Naive thymus-derived CD8-positive, alpha-beta T cell (primary cell): ENCODE measurements at regions not wholly inside any gene's neighbourhood (a gene's known extent, or its start where the extent isn't known, plus 50 kb on each side); places are given as distances from the start of the nearest gene placed in this dataset.
A peak's percentile ranks its signal among the peaks of the same experiment; 100 is the strongest.

ENCODE experiments used
- ATAC-seq, 2 donors: fragments of 150-1000 bp; cut with Tn5 transposase in 1 of 2; sonication (Bioruptor Pico), chemical (Tn5 transposase) in 1 of 2; 1 replicate in 1 of 2; 2 replicates in 1 of 2; pipeline ENCODE4 v1.10.0; 2021; ENCODE audit warnings: mild to moderate bottlenecking in 2 of 2, moderate library complexity in 2 of 2
- POLR2A ChIA-PET: fragments of 350-600 bp; sonication (Branson Sonifier 250); formaldehyde crosslinking; loops from one replicate; lab custom pipeline; 2021; ENCODE audit warnings: antibody characterized with exemption; lab: Charles Lee
- DNase-seq, 10 donors: peaks; one replicate each; pipeline versions ENCODE4 v3.0.0 to v3.0.0-alpha.2; 2020 to 2022
- H3K27ac Mint-ChIP-seq, 10 donors: one replicate each; pipeline ENCODE4 v1.8.0; 2020 to 2022; ENCODE audit warnings: mild to moderate bottlenecking in 10 of 10, mixed read lengths in 10 of 10, moderate library complexity in 4 of 10, inconsistent platforms in 1 of 10
- H3K27me3 Mint-ChIP-seq, 5 donors: one replicate each; pipeline ENCODE4 v1.8.0; 2021 to 2022; ENCODE audit warnings: mixed read lengths in 5 of 5
- H3K36me3 Mint-ChIP-seq, 3 donors: one replicate each; pipeline ENCODE4 v1.8.0; 2020 to 2022; ENCODE audit warnings: mixed read lengths in 3 of 3, mild to moderate bottlenecking in 2 of 3, inconsistent platforms in 1 of 3
- H3K4me1 Mint-ChIP-seq, 4 donors: one replicate each; pipeline ENCODE4 v1.8.0; 2021 to 2022; ENCODE audit warnings: mixed read lengths in 4 of 4
- H3K4me3 Mint-ChIP-seq, 10 donors: one replicate each; pipeline ENCODE4 v1.8.0; 2020 to 2022; ENCODE audit warnings: mild to moderate bottlenecking in 10 of 10, mixed read lengths in 10 of 10, moderate library complexity in 6 of 10, inconsistent platforms in 1 of 10
- H3K9me3 Mint-ChIP-seq, 9 donors: one replicate each; pipeline ENCODE4 v1.8.0; 2020 to 2022; ENCODE audit warnings: mixed read lengths in 9 of 9, mild to moderate bottlenecking in 3 of 9, inconsistent platforms in 1 of 9, moderate library complexity in 1 of 9

DNA sequence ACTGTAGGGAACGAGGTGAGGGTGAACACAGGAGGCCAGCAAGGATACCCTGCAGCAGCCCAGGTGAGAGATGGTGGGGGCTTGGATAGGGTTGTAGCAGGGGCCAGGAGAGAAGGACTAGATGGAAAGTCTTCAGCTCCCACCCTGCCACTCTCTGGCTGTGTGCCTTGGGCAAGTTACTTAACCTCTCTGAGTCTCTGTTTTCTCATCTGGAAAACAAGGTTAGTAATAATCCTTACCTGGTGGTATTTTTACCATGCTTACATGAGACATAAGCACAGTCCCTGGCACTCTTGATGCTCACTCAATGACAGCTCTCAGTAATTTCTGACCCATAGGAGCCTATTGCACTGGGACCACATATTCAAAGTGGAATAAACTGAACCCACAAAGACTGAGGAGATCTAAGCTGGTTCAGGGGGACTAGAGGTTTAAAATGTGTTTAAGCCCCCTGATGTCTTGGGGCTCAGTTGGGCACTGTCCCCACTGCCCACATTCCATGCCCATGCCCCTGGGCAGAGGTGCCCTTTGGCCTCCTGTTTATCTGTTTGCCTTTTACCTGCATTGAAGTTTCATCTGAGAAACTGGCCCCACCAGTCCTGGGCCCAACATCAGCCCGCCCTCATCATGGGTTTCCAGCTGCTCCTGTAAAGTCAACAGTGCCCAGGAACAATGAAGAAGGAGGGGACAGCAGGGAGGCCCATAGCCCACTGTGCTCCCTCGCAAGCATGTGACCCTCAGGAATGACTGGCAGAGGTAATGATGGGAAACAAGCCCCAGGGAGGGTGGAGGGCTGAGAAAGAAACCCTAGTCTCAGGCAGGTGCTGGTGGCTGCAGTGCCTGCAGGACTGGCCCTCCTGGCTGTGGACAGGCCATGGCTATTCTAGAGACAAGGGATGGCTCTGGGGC is 104.0 kb downstream of the VEGFA start:
- no peaks in the 10 kb centered on the region for H3K36me3 Mint-ChIP-seq
- POLR2A ChIA-PET, result interaction anchor here (0.6 kb wide), 1 partner anchor 1777 kb away, joined by 3 read pairs; no protein-coding TSS in a partner anchor

DNA sequence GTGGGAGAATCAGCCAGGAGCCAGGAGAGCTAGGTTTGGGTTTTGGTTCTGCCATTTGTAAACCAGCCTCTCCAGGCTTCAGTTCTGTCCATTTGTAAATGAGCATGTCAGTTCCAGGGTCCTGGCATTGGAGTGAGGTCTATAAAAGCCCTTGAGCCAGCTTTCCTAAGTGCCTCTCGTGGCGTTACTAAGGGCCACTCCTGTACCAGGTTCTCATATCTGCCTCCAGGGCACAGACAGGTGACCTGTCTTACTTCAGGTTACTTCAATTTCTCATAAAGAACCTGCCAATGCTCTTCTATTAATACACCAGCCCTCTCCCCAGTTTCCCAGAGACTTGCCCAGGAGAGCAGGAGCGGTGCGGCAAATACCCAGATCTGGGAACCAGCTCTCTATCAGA is 101.9 kb downstream of the VEGFA start:
- Mint-ChIP-seq H3K27ac (no peak overlapping the region), H3K4me3 (no peak overlapping the region), H3K27me3 (peaks cover 3 to 13% (median 5%) of the 10 kb centered on the region in 5 donors), H3K36me3 (no peaks in the 10 kb centered on the region), H3K4me1 (peaks cover 0 to 4% (median 0%) of the 10 kb centered on the region in 4 donors), H3K9me3 (no peaks in the 10 kb centered on the region)
- ATAC-seq (no peak), DNase-seq (no peak)
- POLR2A ChIA-PET, result interaction anchor here (0.7 kb wide), 1 partner anchor 31 kb away, joined by 3 read pairs; no protein-coding TSS in a partner anchor

More for the DNA sequence above, 104.0 kb downstream of the VEGFA start:
- Mint-ChIP-seq H3K27ac (peak overlapping the region in 1 of 10 donors; percentile 19), H3K4me3 (no peak overlapping the region), H3K9me3 (no peaks in the 10 kb centered on the region), H3K4me1 (peaks cover 0 to 2% (median 0%) of the 10 kb centered on the region in 4 donors), H3K27me3 (peaks cover 0 to 7% (median under 1%) of the 10 kb centered on the region in 5 donors)
- no peak for ATAC-seq
- no peak for DNase-seq

GRCh38 chr6:43871284-43871683 is 101.3 kb downstream of the VEGFA start:
- peaks cover 0 to 4% (median 0%) of the 10 kb centered on the region in 4 donors for H3K4me1 Mint-ChIP-seq

GRCh38 chr6:43870660-43871061 is 100.7 kb downstream of the VEGFA start:
- Mint-ChIP-seq H3K4me1 (peaks cover 0 to 4% (median 0%) of the 10 kb centered on the region in 4 donors), H3K9me3 (no peaks in the 10 kb centered on the region), H3K27ac (no peak overlapping the region), H3K27me3 (peaks cover 3 to 13% (median 10%) of the 10 kb centered on the region in 5 donors), H3K4me3 (no peak overlapping the region), H3K36me3 (no peaks in the 10 kb centered on the region)
- no peak for DNase-seq
- POLR2A ChIA-PET, result no interaction called here
- ATAC-seq, result no peak

More at GRCh38 chr6:43871284-43871683, 101.3 kb downstream of the VEGFA start:
- Mint-ChIP-seq H3K4me3 (no peak overlapping the region), H3K9me3 (no peaks in the 10 kb centered on the region), H3K27ac (no peak overlapping the region), H3K27me3 (peaks cover 3 to 13% (median 8%) of the 10 kb centered on the region in 5 donors), H3K36me3 (no peaks in the 10 kb centered on the region)
- ATAC-seq, result no peak
- DNase-seq, result no peak
- POLR2A ChIA-PET, result no interaction called here

DNA sequence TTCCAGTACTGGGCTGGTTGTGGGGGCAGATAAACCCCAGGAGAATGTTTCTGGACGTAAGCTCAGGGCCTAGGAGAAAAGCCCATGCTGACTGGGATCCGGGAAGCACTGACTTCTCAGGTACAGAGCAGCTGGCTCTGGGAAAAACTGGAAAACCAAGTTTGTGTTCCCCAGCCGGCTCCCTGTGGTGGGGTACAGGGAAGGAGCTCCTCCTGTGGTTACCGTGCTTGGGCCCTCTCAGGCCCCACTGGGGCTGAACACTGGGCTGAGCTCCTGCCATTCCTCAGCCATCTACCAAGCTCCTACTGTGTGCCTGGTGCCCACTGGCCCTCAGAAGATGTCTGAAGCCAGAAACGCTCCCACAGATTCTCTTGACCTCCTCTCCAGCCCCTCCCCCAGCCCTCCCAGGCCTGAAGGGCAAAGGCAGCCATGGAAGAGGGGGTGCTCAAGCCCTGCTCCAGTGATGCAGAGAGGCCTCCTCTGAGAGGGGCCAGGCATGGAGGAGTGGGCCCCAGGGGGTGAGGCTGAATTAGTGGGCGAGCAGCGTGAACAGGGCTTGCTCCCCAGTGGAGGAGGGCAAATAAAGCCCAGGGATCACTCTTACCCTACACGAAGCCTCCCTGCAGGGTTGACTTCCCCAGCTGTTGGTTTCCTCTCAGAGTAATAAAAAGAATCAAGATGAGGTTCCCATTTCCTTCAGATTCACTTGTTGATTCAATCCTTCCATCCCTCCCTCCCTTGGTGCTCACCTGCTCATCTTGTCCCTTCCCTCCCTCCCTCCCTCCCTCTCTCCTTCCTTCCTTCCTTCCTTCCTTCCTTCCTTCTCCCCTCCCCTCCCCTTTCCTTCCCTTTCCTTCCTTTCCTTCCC is 100.0 kb downstream of the VEGFA start:
- POLR2A ChIA-PET, result no interaction called here
- no peaks in the 10 kb centered on the region for H3K36me3 Mint-ChIP-seq

GRCh38 chr6:43869079-43869710 is 99.2 kb downstream of the VEGFA start:
- no peaks in the 10 kb centered on the region for H3K36me3 Mint-ChIP-seq
- H3K4me1 Mint-ChIP-seq, result peaks cover 0 to 4% (median 0%) of the 10 kb centered on the region in 4 donors
- POLR2A ChIA-PET, result no interaction called here
- H3K27me3 Mint-ChIP-seq, result peaks cover 5 to 14% (median 10%) of the 10 kb centered on the region in 5 donors
- no peak for DNase-seq
- H3K4me3 Mint-ChIP-seq, result no peak overlapping the region
- H3K9me3 Mint-ChIP-seq, result no peaks in the 10 kb centered on the region
- no peak overlapping the region for H3K27ac Mint-ChIP-seq
- ATAC-seq, result no peak

More for the DNA sequence above, 100.0 kb downstream of the VEGFA start:
- peaks cover 5 to 14% (median 10%) of the 10 kb centered on the region in 5 donors for H3K27me3 Mint-ChIP-seq
- H3K27ac Mint-ChIP-seq, result no peak overlapping the region
- H3K9me3 Mint-ChIP-seq, result no peaks in the 10 kb centered on the region
- ATAC-seq, result no peak
- H3K4me3 Mint-ChIP-seq, result no peak overlapping the region
- DNase-seq, result no peak
- peaks cover 0 to 4% (median 0%) of the 10 kb centered on the region in 4 donors for H3K4me1 Mint-ChIP-seq

- DNase-seq (no peak), ATAC-seq (no peak)
- peaks cover 0 to 4% (median 0%) of the 10 kb centered on the region in 4 donors for H3K4me1 Mint-ChIP-seq
- POLR2A ChIA-PET, result no interaction called here
- H3K36me3 Mint-ChIP-seq, result no peaks in the 10 kb centered on the region
- H3K27me3 Mint-ChIP-seq, result peaks cover 5 to 16% (median 10%) of the 10 kb centered on the region in 5 donors
- no peak overlapping the region for H3K27ac Mint-ChIP-seq
- H3K9me3 Mint-ChIP-seq, result no peaks in the 10 kb centered on the region
- no peak overlapping the region for H3K4me3 Mint-ChIP-seq
Observed at GRCh38 chr6:43868467-43868866, 98.5 kb downstream of the VEGFA start.

- H3K4me1 Mint-ChIP-seq, result peaks cover 0 to 4% (median 0%) of the 10 kb centered on the region in 4 donors
- ATAC-seq, result no peak
- POLR2A ChIA-PET, result no interaction called here
- no peak overlapping the region for H3K4me3 Mint-ChIP-seq
- DNase-seq, result no peak
- H3K36me3 Mint-ChIP-seq, result no peaks in the 10 kb centered on the region
- no peak overlapping the region for H3K27ac Mint-ChIP-seq
- no peaks in the 10 kb centered on the region for H3K9me3 Mint-ChIP-seq
- peaks cover 5 to 20% (median 11%) of the 10 kb centered on the region in 5 donors for H3K27me3 Mint-ChIP-seq
Observed at GRCh38 chr6:43867996-43868395, 98.0 kb downstream of the VEGFA start.

GRCh38 chr6:43867246-43867645 is 97.2 kb downstream of the VEGFA start:
- no peak for DNase-seq
- Mint-ChIP-seq H3K4me3 (no peak overlapping the region), H3K36me3 (no peaks in the 10 kb centered on the region), H3K27ac (no peak overlapping the region), H3K9me3 (no peaks in the 10 kb centered on the region), H3K27me3 (peaks cover 5 to 22% (median 10%) of the 10 kb centered on the region in 5 donors), H3K4me1 (peaks cover 0 to 2% (median 0%) of the 10 kb centered on the region in 4 donors)
- no peak for ATAC-seq
- POLR2A ChIA-PET, result no interaction called here

DNA sequence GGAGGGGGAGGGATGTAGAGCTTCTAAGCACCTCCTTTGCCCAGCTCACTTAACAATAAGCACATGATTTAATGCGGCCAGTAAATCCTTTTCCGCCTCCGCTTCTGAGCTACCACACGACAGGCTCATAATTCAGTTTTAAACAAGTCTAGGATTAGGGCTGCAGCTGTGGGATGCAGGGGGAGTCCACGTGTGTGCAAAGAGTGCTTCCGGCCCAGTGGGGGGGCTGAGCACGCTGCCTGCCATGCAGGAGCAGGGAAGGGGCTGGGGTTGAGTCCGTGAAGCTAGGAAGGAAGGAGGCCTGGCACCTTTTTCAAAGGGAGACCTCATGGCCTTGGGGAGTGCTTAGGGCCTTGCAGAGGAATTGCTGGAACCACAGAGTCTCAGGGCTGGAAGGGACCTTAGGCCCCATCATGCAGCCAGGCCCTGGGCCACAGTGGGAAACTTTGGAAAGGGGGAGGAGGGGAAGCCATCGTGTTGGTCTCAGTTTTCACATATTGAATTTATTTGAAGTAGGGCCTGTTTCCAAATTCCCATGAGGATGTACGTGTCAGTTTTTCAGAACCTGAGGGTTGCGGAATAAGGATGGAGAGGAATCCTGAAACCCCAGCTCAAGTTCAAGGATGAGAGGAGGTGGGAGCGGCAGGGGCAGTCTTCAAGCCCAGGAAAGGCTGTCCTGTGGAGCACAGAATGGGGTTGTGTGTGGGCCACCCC is 96.1 kb downstream of the VEGFA start:
- POLR2A ChIA-PET, result no interaction called here
- Mint-ChIP-seq H3K9me3 (no peaks in the 10 kb centered on the region), H3K36me3 (no peaks in the 10 kb centered on the region), H3K27me3 (peaks cover 8 to 20% (median 10%) of the 10 kb centered on the region in 5 donors), H3K27ac (peak overlapping the region in 1 of 10 donors; percentile 32), H3K4me1 (peaks cover 0 to 2% (median 0%) of the 10 kb centered on the region in 4 donors), H3K4me3 (no peak overlapping the region)
- no peak for ATAC-seq
- no peak for DNase-seq

DNA sequence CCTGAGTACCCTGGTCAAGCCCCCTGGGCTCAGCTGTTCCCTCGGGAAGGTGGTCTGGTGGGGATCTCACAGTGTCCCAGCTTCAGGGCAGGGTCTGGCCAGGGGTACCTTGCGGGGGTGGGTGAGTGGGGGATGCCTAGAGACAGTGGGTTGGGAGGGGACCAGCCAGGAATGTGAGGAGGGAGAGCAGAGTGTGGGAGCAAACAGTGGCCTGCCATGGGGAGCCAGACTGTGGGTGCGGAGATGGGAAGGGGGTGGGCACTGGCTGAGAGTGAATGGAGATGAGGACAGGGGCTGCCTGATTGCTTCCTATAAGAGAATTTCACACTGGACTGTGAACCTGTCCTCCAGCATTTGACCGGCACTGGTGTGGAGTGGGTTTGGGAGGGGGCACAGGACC is 95.1 kb downstream of the VEGFA start:
- DNase-seq (no peak), ATAC-seq (no peak)
- H3K27me3 Mint-ChIP-seq, result peaks cover 8 to 18% (median 10%) of the 10 kb centered on the region in 5 donors
- POLR2A ChIA-PET, result no interaction called here
- H3K4me3 Mint-ChIP-seq, result no peak overlapping the region
- peaks cover 0 to 2% (median 0%) of the 10 kb centered on the region in 4 donors for H3K4me1 Mint-ChIP-seq
- no peaks in the 10 kb centered on the region for H3K36me3 Mint-ChIP-seq
- H3K9me3 Mint-ChIP-seq, result no peaks in the 10 kb centered on the region
- no peak overlapping the region for H3K27ac Mint-ChIP-seq

GRCh38 chr6:43862925-43863324 is 92.9 kb downstream of the VEGFA start:
- H3K27me3 Mint-ChIP-seq, result peaks cover 0 to 17% (median 6%) of the 10 kb centered on the region in 5 donors
- no peaks in the 10 kb centered on the region for H3K36me3 Mint-ChIP-seq
- DNase-seq (no peak), ATAC-seq (no peak)
- no peak overlapping the region for H3K4me3 Mint-ChIP-seq
- peaks cover 0 to 2% (median 0%) of the 10 kb centered on the region in 4 donors for H3K4me1 Mint-ChIP-seq
- no peak overlapping the region for H3K27ac Mint-ChIP-seq
- POLR2A ChIA-PET, result no interaction called here
- H3K9me3 Mint-ChIP-seq, result no peaks in the 10 kb centered on the region
